Left lung (tissue), 4 donors: ENCODE measurements at regions not wholly inside any gene's neighbourhood (a gene's known extent, or its start where the extent isn't known, plus 50 kb on each side); places are given as distances from the start of the nearest gene placed in this dataset.
"Not testable (repeated sequence)": the region's sequence is repeated elsewhere in the genome, so short reads cannot be mapped to it uniquely, and the experiment has no call there.

ENCODE experiments used
- ATAC-seq: fragments of 200-7000 bp; cut with Tn5 transposase; one replicate; pipeline ENCODE4 v1.9.1; 2020; ENCODE audit warnings: moderate library complexity
- DNase-seq, 4 donors: peaks; one replicate each; pipeline ENCODE4 v3.0.0-alpha.2; 2013 to 2020
- H3K27ac ChIP-seq, 2 donors: fragments of 200-600 bp; sonication (generic) in 1 of 2; one replicate each; pipeline versions ENCODE4 v1.5.0 to v1.8.0; 2020 to 2021
- H3K27me3 ChIP-seq, 2 donors: fragments of 200-600 bp; sonication (generic) in 1 of 2; one replicate each; pipeline versions ENCODE4 v1.5.0 to v1.8.0; 2020 to 2021
- H3K36me3 ChIP-seq, 2 donors: fragments of 200-600 bp; sonication (generic) in 1 of 2; one replicate each; pipeline versions ENCODE4 v1.5.0 to v1.8.0; 2020 to 2021
- H3K4me1 ChIP-seq, 2 donors: fragments of 200-600 bp; one replicate each; pipeline ENCODE4 v1.8.0; 2021
- H3K4me3 ChIP-seq, 2 donors: fragments of 200-600 bp; sonication (generic) in 1 of 2; one replicate each; pipeline versions ENCODE4 v1.5.0 to v1.8.0; 2020 to 2021; ENCODE audit warnings: mild to moderate bottlenecking in 1 of 2
- H3K9me3 ChIP-seq, 2 donors: fragments of 200-600 bp; sonication (generic) in 1 of 2; one replicate each; pipeline versions ENCODE4 v1.5.0 to v1.8.0; 2020 to 2021
- intact Hi-C, 2 donors: fragments of 100-400 bp; cut with DNase I; formaldehyde crosslinking; loops; one replicate each; pipeline versions ENCODE4 v1.11.2 to v1.14.2; 2022
- TF ChIP-seq, protein P1 (sequence below), 2 donors: fragments of 200-600 bp; sonication (generic) in 1 of 2; IDR thresholded peaks; one replicate each; pipeline versions ENCODE4 v1.5.0 to v1.8.0; 2021; ENCODE audit warnings: antibody characterized with exemption in 2 of 2
- donor health status: DM: no; HTN: yes; CAD: no.
- donor health status: DM: no; HTN: no; CAD: no.

DNA sequence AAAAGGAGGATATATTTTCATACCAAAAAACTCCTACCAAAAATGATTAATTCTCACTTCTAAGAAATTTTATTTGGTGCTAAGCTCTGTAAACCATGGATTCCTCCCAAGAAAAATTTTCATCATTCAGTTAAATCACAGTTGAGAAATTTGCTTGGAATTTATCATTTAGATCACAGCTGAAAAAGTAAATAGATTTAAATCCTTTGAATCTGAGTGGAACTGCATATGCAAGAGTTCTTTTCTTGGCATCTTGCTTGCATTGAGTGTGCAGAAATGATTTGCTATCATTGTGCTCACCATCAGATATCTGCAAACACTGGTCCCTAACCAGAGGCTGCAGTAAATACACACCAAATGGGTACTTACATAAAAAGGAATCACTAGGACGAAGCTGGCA lies 836.1 kb upstream of the CDH6 start:
- Histone ChIP-seq H3K27me3 (no peaks in the 10 kb centered on the region), H3K4me3 (no peak overlapping the region), H3K36me3 (no peaks in the 10 kb centered on the region), H3K9me3 (peaks cover 0 to 19% of the 10 kb centered on the region in 2 donors), H3K4me1 (no peaks in the 10 kb centered on the region), H3K27ac (no peak overlapping the region)
- DNase-seq (no peak), ATAC-seq (no peak)
- intact Hi-C loops = no loop called here
- TF ChIP-seq, protein P1, sequence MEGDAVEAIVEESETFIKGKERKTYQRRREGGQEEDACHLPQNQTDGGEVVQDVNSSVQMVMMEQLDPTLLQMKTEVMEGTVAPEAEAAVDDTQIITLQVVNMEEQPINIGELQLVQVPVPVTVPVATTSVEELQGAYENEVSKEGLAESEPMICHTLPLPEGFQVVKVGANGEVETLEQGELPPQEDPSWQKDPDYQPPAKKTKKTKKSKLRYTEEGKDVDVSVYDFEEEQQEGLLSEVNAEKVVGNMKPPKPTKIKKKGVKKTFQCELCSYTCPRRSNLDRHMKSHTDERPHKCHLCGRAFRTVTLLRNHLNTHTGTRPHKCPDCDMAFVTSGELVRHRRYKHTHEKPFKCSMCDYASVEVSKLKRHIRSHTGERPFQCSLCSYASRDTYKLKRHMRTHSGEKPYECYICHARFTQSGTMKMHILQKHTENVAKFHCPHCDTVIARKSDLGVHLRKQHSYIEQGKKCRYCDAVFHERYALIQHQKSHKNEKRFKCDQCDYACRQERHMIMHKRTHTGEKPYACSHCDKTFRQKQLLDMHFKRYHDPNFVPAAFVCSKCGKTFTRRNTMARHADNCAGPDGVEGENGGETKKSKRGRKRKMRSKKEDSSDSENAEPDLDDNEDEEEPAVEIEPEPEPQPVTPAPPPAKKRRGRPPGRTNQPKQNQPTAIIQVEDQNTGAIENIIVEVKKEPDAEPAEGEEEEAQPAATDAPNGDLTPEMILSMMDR (IDR thresholded peaks at IDR 0.05) = no peak

DNA sequence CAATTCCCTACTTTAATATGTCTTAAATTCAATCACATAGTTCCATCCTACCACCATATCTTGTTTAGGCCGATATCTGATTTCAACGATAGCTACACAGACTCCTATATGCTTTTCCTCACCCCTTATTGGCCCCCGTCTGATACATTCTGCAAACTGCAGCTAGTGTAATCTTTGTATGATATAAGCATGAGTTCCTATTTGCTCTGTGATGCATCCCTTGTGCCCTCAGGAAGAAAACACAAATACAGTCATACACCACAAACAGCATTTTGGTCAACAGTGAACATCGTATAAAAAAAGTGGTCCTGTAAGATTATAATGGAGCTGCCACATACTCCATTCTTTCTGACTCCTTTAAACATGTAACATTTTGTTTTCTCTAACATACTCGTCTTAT lies 837.8 kb upstream of the CDH6 start:
- intact Hi-C loops = no loop called here
- Histone ChIP-seq H3K27me3 (no peaks in the 10 kb centered on the region), H3K9me3 (peaks cover 0 to 12% of the 10 kb centered on the region in 2 donors), H3K36me3 (no peaks in the 10 kb centered on the region), H3K27ac (no peak overlapping the region), H3K4me1 (no peaks in the 10 kb centered on the region), H3K4me3 (no peak overlapping the region)
- DNase-seq (no peak), ATAC-seq (no peak)
- TF ChIP-seq, protein P1 (IDR thresholded peaks at IDR 0.05) = no peak

DNA sequence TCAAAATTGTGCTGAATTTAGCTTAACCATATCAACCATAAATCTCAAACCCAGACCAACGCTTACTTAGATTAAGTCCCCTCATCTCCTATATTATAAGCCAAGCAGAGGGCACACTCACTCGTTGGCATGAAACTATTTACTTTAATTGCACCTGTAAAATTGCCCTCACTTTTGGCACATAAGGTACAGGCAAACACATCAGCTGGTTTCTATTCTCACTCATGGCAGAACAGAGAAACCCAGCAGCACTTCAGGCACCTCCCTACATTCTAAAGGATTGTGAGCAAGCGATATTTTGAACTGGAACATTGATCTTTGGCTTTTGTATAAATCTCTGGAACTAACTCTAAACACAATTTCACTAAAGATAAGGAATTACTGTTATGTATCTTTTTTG lies 845.6 kb upstream of the CDH6 start:
- Histone ChIP-seq H3K27ac (no peak overlapping the region), H3K4me1 (no peaks in the 10 kb centered on the region), H3K27me3 (no peaks in the 10 kb centered on the region), H3K4me3 (no peak overlapping the region), H3K9me3 (peaks cover 0 to 3% of the 10 kb centered on the region in 2 donors), H3K36me3 (no peaks in the 10 kb centered on the region)
- no peak for DNase-seq
- TF ChIP-seq, protein P1 (IDR thresholded peaks at IDR 0.05) = no peak
- ATAC-seq = no peak
- intact Hi-C loops = no loop called here

DNA sequence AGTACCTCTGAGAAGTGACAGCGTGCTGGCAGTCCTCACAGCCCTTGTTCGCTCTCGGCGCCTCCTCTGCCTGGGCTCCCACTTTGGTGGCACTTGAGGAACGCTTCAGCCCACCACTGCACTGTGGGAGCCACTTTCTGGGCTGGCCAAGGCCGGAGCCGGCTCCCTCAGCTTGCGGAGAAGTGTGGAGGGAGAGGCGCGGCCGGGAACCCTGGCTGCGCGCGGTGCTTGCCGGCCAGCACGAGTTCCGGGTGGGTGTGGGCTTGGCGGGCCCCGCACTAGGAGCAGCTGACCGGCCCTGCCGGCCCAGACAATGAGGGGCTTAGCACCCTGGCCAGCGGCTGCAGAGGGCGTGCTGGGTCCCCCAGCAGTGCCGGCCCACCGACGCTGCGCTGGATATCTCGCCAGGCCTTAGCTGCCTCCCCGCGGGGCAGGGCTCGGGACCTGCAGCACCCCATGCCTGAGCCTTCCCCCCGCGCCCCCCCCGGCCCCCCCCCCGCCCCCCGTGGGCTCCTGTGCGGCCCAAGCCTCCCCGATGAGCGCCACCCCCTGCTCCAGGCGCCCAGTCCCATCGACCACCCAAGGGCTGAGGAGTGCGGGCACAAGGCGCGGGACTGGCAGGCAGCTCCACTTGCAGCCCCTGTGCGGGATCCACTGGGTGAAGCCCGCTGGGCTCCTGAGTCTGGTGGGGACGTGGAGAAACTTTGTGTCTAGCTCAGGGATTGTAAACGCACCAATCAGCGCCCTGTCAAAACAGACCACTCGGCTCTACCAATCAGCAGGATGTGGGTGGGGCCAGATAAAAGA lies 847.7 kb upstream of the CDH6 start:
- intact Hi-C loops, H3K4me3 ChIP-seq, H3K36me3 ChIP-seq, H3K27ac ChIP-seq, H3K9me3 ChIP-seq, H3K27me3 ChIP-seq, ATAC-seq, H3K4me1 ChIP-seq: not testable (repeated sequence)
- DNase-seq = peak in 1 of 4 donors; percentile 70

- H3K27me3 ChIP-seq = no peaks in the 10 kb centered on the region
- TF ChIP-seq, protein P1 (IDR thresholded peaks at IDR 0.05) = no peak
- intact Hi-C loops = no loop called here
- H3K27ac ChIP-seq = no peak overlapping the region
- DNase-seq = no peak
- no peaks in the 10 kb centered on the region for H3K4me1 ChIP-seq
- no peak overlapping the region for H3K4me3 ChIP-seq
- H3K9me3 ChIP-seq = peaks cover 0 to 3% of the 10 kb centered on the region in 2 donors
- ATAC-seq = no peak
- H3K36me3 ChIP-seq = no peaks in the 10 kb centered on the region
Observed at GRCh38 chr5:30343707-30344106, 849.8 kb upstream of the CDH6 start.

GRCh38 chr5:30341466-30341865 lies 852.0 kb upstream of the CDH6 start:
- no peak overlapping the region for H3K4me3 ChIP-seq
- no peaks in the 10 kb centered on the region for H3K27me3 ChIP-seq
- ATAC-seq (no peak), DNase-seq (no peak)
- H3K36me3 ChIP-seq = no peaks in the 10 kb centered on the region
- TF ChIP-seq, protein P1 (IDR thresholded peaks at IDR 0.05) = no peak
- no peaks in the 10 kb centered on the region for H3K9me3 ChIP-seq
- intact Hi-C loops = no loop called here
- H3K4me1 ChIP-seq = no peaks in the 10 kb centered on the region
- H3K27ac ChIP-seq = no peak overlapping the region
